ENCODE measurements at regions not wholly inside any gene's neighbourhood (a gene's known extent, or its start where the extent isn't known, plus 50 kb on each side); places are given as distances from the start of the nearest gene placed in this dataset.

GRCh38 chr11:127674754-127675153 is 674.2 kb upstream of the KIRREL3 start:
- TF ChIP-seq CTCF (IDR thresholded peaks at IDR 0.05), result no peak
- no peak for TF ChIP-seq POLR2A (IDR thresholded peaks at IDR 0.05)

Measured in prostate gland (tissue), 2 donors.